Adrenal gland (tissue), 5 donors: ENCODE measurements at regions not wholly inside any gene's neighbourhood (a gene's known extent, or its start where the extent isn't known, plus 50 kb on each side); places are given as distances from the start of the nearest gene placed in this dataset.

Experiments used
- CTCF ChIP-seq, 6 experiments: fragments of 450-650 bp in 4 of 6; fragments of 200-600 bp in 2 of 6; sonication (generic) in 1 of 6; IDR thresholded peaks; 1 replicate in 5 of 6; 2 replicates in 1 of 6; pipeline versions ENCODE4 v1.5.1 to v1.8.0; 2016 to 2021; ENCODE audit warnings: antibody characterized with exemption in 6 of 6, mild to moderate bottlenecking in 2 of 6, moderate library complexity in 1 of 6
- POLR2A ChIP-seq, 2 donors: fragments of 450-650 bp; IDR thresholded peaks; one replicate each; pipeline ENCODE4 v1.6.1; 2017; ENCODE audit warnings: antibody characterized with exemption in 2 of 2, mild to moderate bottlenecking in 2 of 2, moderate library complexity in 1 of 2
- donor health status: DM: no; HTN: no; CAD: no.

- TF ChIP-seq CTCF (IDR thresholded peaks at IDR 0.05) = no peak
- no peak for TF ChIP-seq POLR2A (IDR thresholded peaks at IDR 0.05)
Observed at GRCh38 chrX:16240968-16241367, 73.7 kb downstream of the MAGEB17 start.
